GM12872 (cell line): ENCODE measurements at regions not wholly inside any gene's neighbourhood (a gene's known extent, or its start where the extent isn't known, plus 50 kb on each side); places are given as distances from the start of the nearest gene placed in this dataset.

Source experiments
- TF ChIP-seq, protein P1 (sequence below): IDR thresholded peaks from 3 replicates; pipeline ENCODE4 v1.5.1; 2011; ENCODE audit warnings: low read depth, mild to moderate bottlenecking, low read length, moderate library complexity; ENCODE audit not compliant: insufficient read depth

DNA sequence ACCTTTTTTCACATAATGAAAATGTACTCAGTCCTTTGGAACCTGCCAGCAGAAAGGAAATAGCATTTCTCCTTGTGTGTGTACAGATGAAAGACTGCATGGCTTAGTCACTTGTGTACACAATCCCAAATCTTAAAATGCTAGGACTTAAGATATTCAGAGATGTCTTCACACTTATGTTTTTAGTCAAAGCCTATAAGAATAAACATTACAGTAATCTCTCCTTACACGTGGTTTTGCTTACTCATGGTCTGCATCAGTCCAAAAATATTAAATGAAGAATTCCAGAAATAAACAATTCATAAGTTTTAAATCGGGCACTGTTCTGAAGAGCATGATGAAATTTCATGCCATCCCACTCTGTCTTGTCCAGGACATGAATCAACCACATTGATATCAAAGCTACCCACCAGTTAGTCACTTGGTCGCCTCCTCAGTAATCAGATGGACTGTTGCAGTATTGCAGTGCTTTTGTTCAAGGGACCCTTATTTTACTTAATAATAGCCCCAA lies 75.7 kb upstream of the RRP15 start:
- TF ChIP-seq, protein P1, sequence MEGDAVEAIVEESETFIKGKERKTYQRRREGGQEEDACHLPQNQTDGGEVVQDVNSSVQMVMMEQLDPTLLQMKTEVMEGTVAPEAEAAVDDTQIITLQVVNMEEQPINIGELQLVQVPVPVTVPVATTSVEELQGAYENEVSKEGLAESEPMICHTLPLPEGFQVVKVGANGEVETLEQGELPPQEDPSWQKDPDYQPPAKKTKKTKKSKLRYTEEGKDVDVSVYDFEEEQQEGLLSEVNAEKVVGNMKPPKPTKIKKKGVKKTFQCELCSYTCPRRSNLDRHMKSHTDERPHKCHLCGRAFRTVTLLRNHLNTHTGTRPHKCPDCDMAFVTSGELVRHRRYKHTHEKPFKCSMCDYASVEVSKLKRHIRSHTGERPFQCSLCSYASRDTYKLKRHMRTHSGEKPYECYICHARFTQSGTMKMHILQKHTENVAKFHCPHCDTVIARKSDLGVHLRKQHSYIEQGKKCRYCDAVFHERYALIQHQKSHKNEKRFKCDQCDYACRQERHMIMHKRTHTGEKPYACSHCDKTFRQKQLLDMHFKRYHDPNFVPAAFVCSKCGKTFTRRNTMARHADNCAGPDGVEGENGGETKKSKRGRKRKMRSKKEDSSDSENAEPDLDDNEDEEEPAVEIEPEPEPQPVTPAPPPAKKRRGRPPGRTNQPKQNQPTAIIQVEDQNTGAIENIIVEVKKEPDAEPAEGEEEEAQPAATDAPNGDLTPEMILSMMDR = no peak

DNA sequence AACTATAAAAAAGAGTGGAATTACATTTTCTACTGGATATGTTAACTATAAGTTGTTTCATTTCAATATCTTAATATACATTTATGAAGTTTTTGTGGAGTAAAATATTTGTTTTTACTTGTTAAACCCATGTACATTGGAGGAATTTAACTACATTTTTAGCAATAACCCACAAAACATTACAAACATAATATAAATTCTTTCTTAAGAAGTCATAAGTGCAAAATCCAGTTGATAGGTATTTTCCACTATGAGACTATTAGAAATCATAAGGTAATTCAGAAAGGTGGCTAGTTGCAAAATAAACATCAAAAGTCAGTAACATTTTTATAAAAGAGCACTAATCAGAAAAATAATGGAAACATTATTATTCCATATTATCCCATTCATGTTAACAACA lies 73.9 kb upstream of the RRP15 start:
- TF ChIP-seq, protein P1 = no peak

DNA sequence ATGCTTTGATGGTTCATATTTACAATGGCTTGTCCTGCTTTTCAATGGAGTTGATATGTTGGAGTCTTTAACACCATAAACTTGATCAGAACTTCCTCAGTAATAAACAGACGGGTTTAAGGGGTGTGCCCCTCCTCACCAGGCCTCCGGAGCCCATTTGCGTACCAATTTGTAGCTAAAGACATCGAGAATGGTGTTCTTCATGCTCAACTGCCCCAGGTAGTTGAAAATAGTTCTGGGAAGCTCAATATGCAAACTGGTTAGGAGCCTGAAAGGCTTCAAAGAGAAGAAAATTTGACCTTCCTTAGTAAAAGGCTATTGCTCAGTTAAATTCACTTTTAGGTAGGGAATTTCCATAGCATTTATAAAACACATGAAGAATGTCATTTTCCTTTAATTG lies 68.1 kb upstream of the RRP15 start:
- TF ChIP-seq, protein P1 = no peak

DNA sequence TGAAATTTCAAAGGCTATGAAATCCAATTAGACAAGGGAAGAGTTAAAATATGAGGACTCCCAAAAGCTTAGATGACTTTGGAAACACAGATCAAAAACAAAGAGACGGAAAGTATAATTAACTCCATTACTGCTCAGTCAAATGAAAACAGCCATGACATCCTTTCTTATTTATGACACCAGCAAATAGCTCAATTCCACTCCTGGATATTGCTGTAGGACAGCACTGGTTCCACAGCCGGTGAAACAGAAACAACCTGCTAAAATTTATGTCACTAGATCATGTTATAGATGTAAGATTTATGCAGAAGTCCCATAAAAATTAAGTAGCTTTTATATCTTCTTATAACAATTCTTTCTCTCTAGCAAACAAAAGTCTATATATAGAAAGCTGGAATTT lies 65.6 kb upstream of the RRP15 start:
- TF ChIP-seq, protein P1 = no peak

DNA sequence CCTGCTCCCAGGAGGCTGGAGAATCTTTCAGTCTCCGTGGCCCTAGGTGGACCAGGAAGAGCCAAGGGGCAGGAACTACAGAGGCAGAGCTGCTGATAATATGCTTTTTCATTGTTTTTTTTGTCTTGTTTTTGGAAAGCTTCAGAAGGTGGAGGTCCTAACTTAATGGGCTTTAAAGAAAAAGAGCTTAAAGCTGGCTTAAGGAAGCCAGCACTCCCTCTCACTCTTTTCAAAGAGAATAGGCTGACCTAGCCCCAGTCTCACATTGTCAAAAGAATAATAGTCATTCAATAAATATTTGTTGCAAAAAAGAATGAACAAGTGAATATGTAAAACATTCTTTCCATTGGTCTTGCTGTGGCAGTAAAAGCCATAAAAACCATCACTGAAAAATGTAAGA lies 61.0 kb upstream of the RRP15 start:
- TF ChIP-seq, protein P1 = no peak

DNA sequence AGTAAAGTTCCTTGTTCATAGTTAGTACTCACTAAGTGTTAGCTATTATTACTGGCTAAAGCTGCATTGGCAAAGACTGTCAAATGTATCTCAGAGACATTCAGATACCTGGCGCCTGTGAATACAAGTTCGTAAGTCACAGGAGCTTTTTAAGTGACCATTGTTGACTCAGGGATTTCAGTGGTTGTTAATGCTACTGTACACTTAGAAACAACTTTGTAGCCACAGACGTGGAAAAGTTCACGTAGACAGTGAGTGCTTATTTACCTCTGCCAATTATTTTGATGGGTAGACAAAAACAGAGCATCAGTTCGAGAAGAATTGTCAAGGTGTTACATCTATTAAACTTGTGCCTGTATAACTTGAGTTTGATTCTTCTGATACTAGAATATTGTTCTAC lies 59.1 kb upstream of the RRP15 start:
- TF ChIP-seq, protein P1 = no peak
